Kidney (tissue), 13 donors: ENCODE measurements at regions not wholly inside any gene's neighbourhood (a gene's known extent, or its start where the extent isn't known, plus 50 kb on each side); places are given as distances from the start of the nearest gene placed in this dataset.

ENCODE experiments used
- DNase-seq, 5 donors: peaks; one replicate each; pipeline ENCODE4 v3.0.0-alpha.2; 2013 to 2020
- FAIRE-seq: peaks from 2 replicates; lab custom pipeline; 2012; peaks lifted over from hg19 to GRCh38; lab: Jason Lieb, UNC
- H3K27ac ChIP-seq, 2 donors: one replicate each; pipeline ENCODE4 v1.7.0; 2013; ENCODE audit warnings: low read depth in 2 of 2, low read length in 2 of 2, inconsistent platforms in 1 of 2
- H3K27me3 ChIP-seq: one replicate; pipeline ENCODE4 v1.7.1; 2013; ENCODE audit warnings: low read length, inconsistent platforms; ENCODE audit not compliant: control insufficient read depth, insufficient read depth
- H3K36me3 ChIP-seq, 3 donors: one replicate each; pipeline versions ENCODE4 v1.7.0 to v1.7.1; 2013; ENCODE audit warnings: low read length in 3 of 3, control low read depth in 1 of 3, inconsistent platforms in 1 of 3; ENCODE audit not compliant: insufficient read depth in 3 of 3, control insufficient read depth in 2 of 3
- H3K4me1 ChIP-seq, 3 donors: one replicate each; pipeline versions ENCODE4 v1.7.0 to v1.7.1; 2013; ENCODE audit warnings: low read length in 3 of 3, inconsistent platforms in 1 of 3, low read depth in 1 of 3; ENCODE audit not compliant: control insufficient read depth in 2 of 3, insufficient read depth in 2 of 3
- H3K4me3 ChIP-seq, 3 donors: one replicate each; pipeline versions ENCODE4 v1.7.0 to v1.8.1; 2013; ENCODE audit warnings: low read length in 3 of 3, control low read depth in 1 of 3, inconsistent platforms in 1 of 3
- H3K9ac ChIP-seq, 3 donors: one replicate each; pipeline versions ENCODE4 v1.7.0 to v1.7.1; 2013; ENCODE audit warnings: low read length in 3 of 3, control low read depth in 1 of 3, inconsistent platforms in 1 of 3
- H3K9me3 ChIP-seq, 3 donors: one replicate each; pipeline versions ENCODE4 v1.7.0 to v1.7.1; 2013; ENCODE audit warnings: low read length in 3 of 3, control low read depth in 1 of 3, inconsistent platforms in 1 of 3; ENCODE audit not compliant: control insufficient read depth in 2 of 3, insufficient read depth in 1 of 3
- CTCF ChIP-seq: IDR thresholded peaks from 3 replicates; pipeline ENCODE4 v1.5.1; 2012; ENCODE audit warnings: mild to moderate bottlenecking, moderate library complexity, borderline replicate concordance; ENCODE audit not compliant: insufficient read depth; ENCODE audit errors: extremely low read depth
- intact Hi-C: fragments of 100-400 bp; cut with DNase I; formaldehyde crosslinking; loops from one replicate; pipeline ENCODE4 v1.11.1; 2022
- donor health status: control.
- donor health status: control.
- donor health status: control.
- donor health status: control.
- donor health status: control.
- donor health status: DM: yes; HTN: yes; CAD: no.
- donor health status: Normal renal cell carcinoma (clear cell type).

GRCh38 chr3:21860657-21861056 is 109.6 kb upstream of the ZNF385D start:
- intact Hi-C loops, result no loop called here
- Histone ChIP-seq H3K9ac (no peak overlapping the region), H3K36me3 (no peaks in the 10 kb centered on the region), H3K4me3 (no peak overlapping the region), H3K27ac (no peak overlapping the region), H3K27me3 (no peaks in the 10 kb centered on the region), H3K9me3 (no peaks in the 10 kb centered on the region), H3K4me1 (no peaks in the 10 kb centered on the region)
- FAIRE-seq (no peak), DNase-seq (no peak)
- TF ChIP-seq CTCF, result no peak

- Histone ChIP-seq H3K9me3 (no peaks in the 10 kb centered on the region), H3K27ac (no peak overlapping the region), H3K4me3 (no peak overlapping the region), H3K4me1 (no peaks in the 10 kb centered on the region), H3K9ac (no peak overlapping the region), H3K36me3 (no peaks in the 10 kb centered on the region), H3K27me3 (no peaks in the 10 kb centered on the region)
- FAIRE-seq (no peak), DNase-seq (peak in 2 of 5 donors; percentile 9 to 19)
- intact Hi-C loops, result no loop called here
- no peak for TF ChIP-seq CTCF
These were observed 125.8 kb upstream of the ZNF385D start for GRCh38 chr3:21876782-21877181.

- no peak overlapping the region for H3K4me3 ChIP-seq
- no peak overlapping the region for H3K9ac ChIP-seq
- H3K4me1 ChIP-seq, result no peaks in the 10 kb centered on the region
- no peaks in the 10 kb centered on the region for H3K36me3 ChIP-seq
- no peak for TF ChIP-seq CTCF
- intact Hi-C loops, result no loop called here
- H3K27ac ChIP-seq, result no peak overlapping the region
- H3K9me3 ChIP-seq, result no peaks in the 10 kb centered on the region
- FAIRE-seq, result no peak
- peak in 1 of 5 donors; percentile 27 for DNase-seq
- H3K27me3 ChIP-seq, result no peaks in the 10 kb centered on the region
These were observed 126.3 kb upstream of the ZNF385D start for GRCh38 chr3:21877214-21877754.
